Erythroblast (primary cell): ENCODE measurements at regions not wholly inside any gene's neighbourhood (a gene's known extent, or its start where the extent isn't known, plus 50 kb on each side); places are given as distances from the start of the nearest gene placed in this dataset.

Experiments
- GATA1 ChIP-seq: IDR thresholded peaks from 2 replicates; pipeline ENCODE4 v1.6.1; 2011; ENCODE audit warnings: low read depth, mild to moderate bottlenecking, control low read depth, low read length, moderate library complexity
- POLR2A ChIP-seq: IDR thresholded peaks from 2 replicates; pipeline ENCODE4 v1.6.1; 2011; ENCODE audit warnings: mild to moderate bottlenecking, low read length

DNA sequence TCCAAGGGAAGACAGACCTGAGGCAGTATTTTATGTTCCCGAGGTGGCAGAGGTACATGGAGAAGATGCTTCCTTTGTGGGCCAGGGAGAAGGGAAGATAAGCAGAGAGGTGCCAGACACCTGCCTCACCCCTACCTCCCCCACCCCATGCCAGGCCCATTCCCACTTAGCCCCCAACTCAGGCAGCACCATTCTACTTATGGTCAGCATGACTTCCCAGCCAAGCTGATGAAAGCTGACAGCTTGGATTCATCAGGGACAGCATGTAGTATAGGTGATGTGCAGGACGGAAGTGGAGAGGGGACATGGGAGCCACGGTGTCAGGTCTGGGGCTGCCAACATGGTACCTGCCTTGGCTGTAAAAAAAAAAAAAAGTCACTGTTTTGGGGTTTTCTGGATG, 57.5 kb upstream of the CSPG4 start:
- TF ChIP-seq POLR2A (no peak), GATA1 (no peak)
